GM13976 (cell line): ENCODE measurements at regions not wholly inside any gene's neighbourhood (a gene's known extent, or its start where the extent isn't known, plus 50 kb on each side); places are given as distances from the start of the nearest gene placed in this dataset.

ENCODE experiments used
- DNase-seq: peaks from one replicate; pipeline ENCODE4 v3.0.0; 2012; ENCODE audit warnings: low spot score
- in situ Hi-C: fragments of 300-500 bp; cut with MboI; formaldehyde crosslinking; loops from one replicate; pipeline ENCODE4 v1.12.0; 2022; ENCODE audit warnings: low sequenced_read_pairs, mixed read lengths, inconsistent platforms; ENCODE audit not compliant: unreplicated experiment
- TF ChIP-seq, protein P1 (sequence below): IDR thresholded peaks from 2 replicates; pipeline ENCODE4 v1.5.1; 2012; ENCODE audit warnings: borderline replicate concordance, mild to moderate bottlenecking; ENCODE audit not compliant: insufficient read depth; ENCODE audit errors: extremely low read depth, missing control alignments, control extremely low read depth

- TF ChIP-seq, protein P1, sequence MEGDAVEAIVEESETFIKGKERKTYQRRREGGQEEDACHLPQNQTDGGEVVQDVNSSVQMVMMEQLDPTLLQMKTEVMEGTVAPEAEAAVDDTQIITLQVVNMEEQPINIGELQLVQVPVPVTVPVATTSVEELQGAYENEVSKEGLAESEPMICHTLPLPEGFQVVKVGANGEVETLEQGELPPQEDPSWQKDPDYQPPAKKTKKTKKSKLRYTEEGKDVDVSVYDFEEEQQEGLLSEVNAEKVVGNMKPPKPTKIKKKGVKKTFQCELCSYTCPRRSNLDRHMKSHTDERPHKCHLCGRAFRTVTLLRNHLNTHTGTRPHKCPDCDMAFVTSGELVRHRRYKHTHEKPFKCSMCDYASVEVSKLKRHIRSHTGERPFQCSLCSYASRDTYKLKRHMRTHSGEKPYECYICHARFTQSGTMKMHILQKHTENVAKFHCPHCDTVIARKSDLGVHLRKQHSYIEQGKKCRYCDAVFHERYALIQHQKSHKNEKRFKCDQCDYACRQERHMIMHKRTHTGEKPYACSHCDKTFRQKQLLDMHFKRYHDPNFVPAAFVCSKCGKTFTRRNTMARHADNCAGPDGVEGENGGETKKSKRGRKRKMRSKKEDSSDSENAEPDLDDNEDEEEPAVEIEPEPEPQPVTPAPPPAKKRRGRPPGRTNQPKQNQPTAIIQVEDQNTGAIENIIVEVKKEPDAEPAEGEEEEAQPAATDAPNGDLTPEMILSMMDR = no peak
- in situ Hi-C loops = no loop called here
- DNase-seq = no peak
Measured at GRCh38 chr12:66045506-66045905, 85.0 kb downstream of the LLPH start.

GRCh38 chr12:66044731-66045130, 85.8 kb downstream of the LLPH start:
- in situ Hi-C loops = no loop called here
- DNase-seq = no peak
- TF ChIP-seq, protein P1 = no peak

- no peak for DNase-seq
- TF ChIP-seq, protein P1 = no peak
- in situ Hi-C loops = no loop called here
Measured at GRCh38 chr12:66043035-66043434, 87.5 kb downstream of the LLPH start.

- no peak for DNase-seq
- TF ChIP-seq, protein P1 = no peak
- in situ Hi-C loops = no loop called here
Measured at GRCh38 chr12:66041651-66042363, 88.7 kb downstream of the LLPH start.

DNA sequence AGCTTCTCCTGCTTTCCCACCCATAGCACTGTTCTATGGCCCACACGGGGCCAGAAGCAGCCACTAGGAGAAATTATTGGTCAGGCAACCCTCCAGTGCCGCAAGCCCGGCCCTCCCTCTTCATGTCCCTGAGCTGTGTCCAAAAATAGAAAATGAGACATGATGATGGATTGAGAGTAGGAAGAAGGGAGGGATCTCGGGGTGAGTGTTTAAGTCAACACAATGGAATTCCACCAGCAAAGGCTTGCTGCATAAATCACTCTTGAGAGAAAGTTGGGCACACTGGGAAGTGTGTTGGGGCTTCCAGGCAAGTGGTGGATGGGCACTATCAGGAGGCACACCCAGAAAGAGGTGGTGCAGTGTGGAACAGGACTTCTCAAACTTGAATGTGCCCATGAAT, 94.2 kb downstream of the LLPH start:
- DNase-seq = no peak
- TF ChIP-seq, protein P1 = no peak
- in situ Hi-C loops = no loop called here

GRCh38 chr12:66035288-66035966, 95.1 kb downstream of the LLPH start:
- no peak for DNase-seq
- in situ Hi-C loops = no loop called here
- TF ChIP-seq, protein P1 = no peak
